ENCODE measurements at regions not wholly inside any gene's neighbourhood (a gene's known extent, or its start where the extent isn't known, plus 50 kb on each side); places are given as distances from the start of the nearest gene placed in this dataset.

- TF ChIP-seq CTCF (CRISPR knock-in tag; IDR thresholded peaks at IDR 0.05) (no peak), HMGXB3 (CRISPR knock-in tag; IDR thresholded peaks at IDR 0.05; ENCODE audit: borderline replicate concordance) (no peak), NCOA1 (CRISPR knock-in tag; IDR thresholded peaks at IDR 0.05) (no peak), ZBTB3 (CRISPR knock-in tag; IDR thresholded peaks at IDR 0.05; ENCODE audit: borderline replicate concordance, low read depth) (no peak), MAFG (CRISPR knock-in tag; IDR thresholded peaks at IDR 0.05) (no peak), ZNF318 (CRISPR knock-in tag; IDR thresholded peaks at IDR 0.05) (no peak)
Observed at GRCh38 chr22:48800036-48800885, 1027.4 kb downstream of the BRD1 start.

Measured in HepG2 (cell line).